ENCODE measurements at regions not wholly inside any gene's neighbourhood (a gene's known extent, or its start where the extent isn't known, plus 50 kb on each side); places are given as distances from the start of the nearest gene placed in this dataset.
"Not testable (repeated sequence)": the region's sequence is repeated elsewhere in the genome, so short reads cannot be mapped to it uniquely, and the experiment has no call there.

GRCh38 chr6:62982951-62983350, 228.3 kb upstream of the FKBP1C start:
- TF ChIP-seq CTCF (IDR thresholded peaks at IDR 0.05; ENCODE audit: extremely low read depth, low read depth, low read length), result no peak
- Histone ChIP-seq H3K27me3 (ENCODE audit: insufficient read depth, low read length) (no peaks in the 10 kb centered on the region), H3K36me3 (ENCODE audit: insufficient read depth, low read length) (no peaks in the 10 kb centered on the region), H3K79me2 (ENCODE audit: insufficient read depth, low read length) (no peaks in the 10 kb centered on the region), H3K4me3 (ENCODE audit: insufficient read depth, low read length) (no peak overlapping the region), H4K20me1 (ENCODE audit: insufficient read depth, low read length) (no peaks in the 10 kb centered on the region), H3K4me2 (ENCODE audit: insufficient read depth, low read length) (no peak overlapping the region), H3K9me3 (ENCODE audit: low read depth, low read length) (no peaks in the 10 kb centered on the region), H2AFZ (ENCODE audit: low read length) (no peak overlapping the region), H3K4me1 (ENCODE audit: insufficient read depth, low read length) (no peaks in the 10 kb centered on the region), H3K27ac (ENCODE audit: low read depth, low read length) (no peak overlapping the region)
- no peak for DNase-seq (ENCODE audit: insufficient read length, low spot score, missing footprints)

- not testable (repeated sequence) for H3K79me2 ChIP-seq (ENCODE audit: insufficient read depth, low read length)
Observed at GRCh38 chr6:62991696-62992095, 219.6 kb upstream of the FKBP1C start.

GRCh38 chr6:62993951-62994350, 217.3 kb upstream of the FKBP1C start:
- Histone ChIP-seq H2AFZ (ENCODE audit: low read length) (no peak overlapping the region), H3K4me3 (ENCODE audit: insufficient read depth, low read length) (no peak overlapping the region), H4K20me1 (ENCODE audit: insufficient read depth, low read length) (no peaks in the 10 kb centered on the region), H3K4me1 (ENCODE audit: insufficient read depth, low read length) (no peaks in the 10 kb centered on the region), H3K9me3 (ENCODE audit: low read depth, low read length) (peaks cover 2% of the 10 kb centered on the region), H3K4me2 (ENCODE audit: insufficient read depth, low read length) (no peak overlapping the region), H3K79me2 (ENCODE audit: insufficient read depth, low read length) (no peaks in the 10 kb centered on the region), H3K27ac (ENCODE audit: low read depth, low read length) (no peak overlapping the region), H3K27me3 (ENCODE audit: insufficient read depth, low read length) (no peaks in the 10 kb centered on the region), H3K36me3 (ENCODE audit: insufficient read depth, low read length) (no peaks in the 10 kb centered on the region)
- TF ChIP-seq CTCF (IDR thresholded peaks at IDR 0.05; ENCODE audit: extremely low read depth, low read depth, low read length), result no peak
- no peak for DNase-seq (ENCODE audit: insufficient read length, low spot score, missing footprints)

More at GRCh38 chr6:62991696-62992095, 219.6 kb upstream of the FKBP1C start:
- H3K4me1 ChIP-seq (ENCODE audit: insufficient read depth, low read length); H3K4me2 ChIP-seq (ENCODE audit: insufficient read depth, low read length); DNase-seq (ENCODE audit: insufficient read length, low spot score, missing footprints); H4K20me1 ChIP-seq (ENCODE audit: insufficient read depth, low read length); H3K9me3 ChIP-seq (ENCODE audit: low read depth, low read length); H3K27me3 ChIP-seq (ENCODE audit: insufficient read depth, low read length); H2AFZ ChIP-seq (ENCODE audit: low read length); H3K27ac ChIP-seq (ENCODE audit: low read depth, low read length); H3K4me3 ChIP-seq (ENCODE audit: insufficient read depth, low read length); H3K36me3 ChIP-seq (ENCODE audit: insufficient read depth, low read length): not testable (repeated sequence)

GRCh38 chr6:62998022-62998421, 213.2 kb upstream of the FKBP1C start:
- no peak for DNase-seq (ENCODE audit: insufficient read length, low spot score, missing footprints)
- H3K27me3 ChIP-seq (ENCODE audit: insufficient read depth, low read length), result no peaks in the 10 kb centered on the region
- H3K27ac ChIP-seq (ENCODE audit: low read depth, low read length), result no peak overlapping the region
- H3K4me2 ChIP-seq (ENCODE audit: insufficient read depth, low read length), result no peak overlapping the region
- no peaks in the 10 kb centered on the region for H3K36me3 ChIP-seq (ENCODE audit: insufficient read depth, low read length)
- no peak overlapping the region for H2AFZ ChIP-seq (ENCODE audit: low read length)
- H3K79me2 ChIP-seq (ENCODE audit: insufficient read depth, low read length), result no peaks in the 10 kb centered on the region
- no peaks in the 10 kb centered on the region for H3K4me1 ChIP-seq (ENCODE audit: insufficient read depth, low read length)
- H4K20me1 ChIP-seq (ENCODE audit: insufficient read depth, low read length), result no peaks in the 10 kb centered on the region
- no peak overlapping the region for H3K4me3 ChIP-seq (ENCODE audit: insufficient read depth, low read length)
- peaks cover 2% of the 10 kb centered on the region for H3K9me3 ChIP-seq (ENCODE audit: low read depth, low read length)
- TF ChIP-seq CTCF (IDR thresholded peaks at IDR 0.05; ENCODE audit: extremely low read depth, low read depth, low read length), result no peak

GRCh38 chr6:62999242-62999641, 212.0 kb upstream of the FKBP1C start:
- H3K27ac ChIP-seq (ENCODE audit: low read depth, low read length); H3K79me2 ChIP-seq (ENCODE audit: insufficient read depth, low read length); H4K20me1 ChIP-seq (ENCODE audit: insufficient read depth, low read length); DNase-seq (ENCODE audit: insufficient read length, low spot score, missing footprints); H3K4me1 ChIP-seq (ENCODE audit: insufficient read depth, low read length); H3K4me2 ChIP-seq (ENCODE audit: insufficient read depth, low read length); H3K36me3 ChIP-seq (ENCODE audit: insufficient read depth, low read length); H3K9me3 ChIP-seq (ENCODE audit: low read depth, low read length); H3K27me3 ChIP-seq (ENCODE audit: insufficient read depth, low read length); H2AFZ ChIP-seq (ENCODE audit: low read length); H3K4me3 ChIP-seq (ENCODE audit: insufficient read depth, low read length): not testable (repeated sequence)

All from osteoblast (primary cell).